Endothelial cell of umbilical vein (primary cell): ENCODE measurements at regions not wholly inside any gene's neighbourhood (a gene's known extent, or its start where the extent isn't known, plus 50 kb on each side); places are given as distances from the start of the nearest gene placed in this dataset.

Experiments
- BruUV-seq: library from RNA; stranded (reverse); fragments of 400-500 nt; replicated peaks from 2 replicates; lab custom pipeline; 2021; lab: Mats Ljungman, UMichigan
- CTCF ChIA-PET: fragments of 300-600, 350-600 bp; sonication (Branson Sonifier 250); formaldehyde crosslinking; loops from one replicate; lab custom pipeline; 2021; ENCODE audit warnings: antibody characterized with exemption, inconsistent platforms; lab: Charles Lee
- POLR2A ChIA-PET: fragments of 300-600, 350-600 bp; sonication (Branson Sonifier 250); formaldehyde crosslinking; loops from one replicate; lab custom pipeline; 2021; ENCODE audit warnings: antibody characterized with exemption, inconsistent platforms; lab: Charles Lee
- DNase-seq: peaks from one replicate; pipeline ENCODE4 v3.0.0-alpha.2; 2011; ENCODE audit warnings: low read depth, low spot score
- FAIRE-seq: peaks from 2 replicates; lab custom pipeline; 2011; peaks lifted over from hg19 to GRCh38; lab: Jason Lieb, UNC
- H2AFZ ChIP-seq: 2 replicates; pipeline ENCODE4 v1.6.0; 2012; ENCODE audit warnings: low read depth, low read length, control low read depth, inconsistent platforms
- H3K27ac ChIP-seq: 2 replicates; pipeline ENCODE4 v1.5.1; 2011; ENCODE audit warnings: low read depth, mild to moderate bottlenecking, control low read depth, low read length, moderate library complexity; ENCODE audit not compliant: insufficient read depth
- H3K27me3 ChIP-seq, 2 experiments: 2 replicates each; pipeline versions ENCODE4 v1.6.0 to v1.6.1; 2011; ENCODE audit warnings: low read length in 2 of 2, mixed read lengths in 1 of 2; ENCODE audit not compliant: control insufficient read depth in 2 of 2, insufficient read depth in 2 of 2
- H3K36me3 ChIP-seq, 2 experiments: 2 replicates in 1 of 2; 3 replicates in 1 of 2; pipeline ENCODE4 v1.5.1; 2011; ENCODE audit warnings: low read length in 2 of 2, mild to moderate bottlenecking in 1 of 2, moderate library complexity in 1 of 2; ENCODE audit not compliant: control insufficient read depth in 2 of 2, insufficient read depth in 2 of 2; ENCODE audit errors: extremely low read depth in 1 of 2
- H3K4me1 ChIP-seq: 3 replicates; pipeline ENCODE4 v1.5.1; 2011; ENCODE audit warnings: mild to moderate bottlenecking, low read length; ENCODE audit not compliant: control insufficient read depth, insufficient read depth; ENCODE audit errors: extremely low read depth
- H3K4me2 ChIP-seq: 2 replicates; pipeline ENCODE4 v1.6.1; 2011; ENCODE audit warnings: low read length, control low read depth, mixed read lengths; ENCODE audit not compliant: insufficient read depth
- H3K4me3 ChIP-seq, 3 experiments: fragments of 200-600 bp in 1 of 3; sonication (generic), shearing (Covaris generic) in 1 of 3; replicated peaks in 1 of 3; 2 replicates each; pipeline ENCODE4 v1.5.1; 2011 to 2016; ENCODE audit warnings: control low read depth in 3 of 3, low read length in 3 of 3, mild to moderate bottlenecking in 2 of 3, inconsistent platforms in 1 of 3, low read depth in 1 of 3, moderate library complexity in 1 of 3; ENCODE audit not compliant: insufficient read depth in 1 of 3
- H3K79me2 ChIP-seq: 2 replicates; pipeline ENCODE4 v1.6.0; 2012; ENCODE audit warnings: low read length, inconsistent platforms; ENCODE audit not compliant: control insufficient read depth, insufficient read depth
- H3K9ac ChIP-seq: replicated peaks from 2 replicates; pipeline ENCODE3; 2011; ENCODE audit warnings: low read length, control low read depth; ENCODE audit not compliant: insufficient read depth; ENCODE audit errors: extremely low read depth
- H3K9me1 ChIP-seq: replicated peaks from 3 replicates; pipeline ENCODE4 v1.6.0; 2011; ENCODE audit warnings: mild to moderate bottlenecking, low read length; ENCODE audit not compliant: control insufficient read depth, insufficient read depth; ENCODE audit errors: extremely low read depth
- H3K9me3 ChIP-seq: replicated peaks from 2 replicates; pipeline ENCODE4 v1.5.1; 2012; ENCODE audit warnings: low read length, inconsistent platforms; ENCODE audit not compliant: control insufficient read depth, insufficient read depth
- H4K20me1 ChIP-seq: replicated peaks from 2 replicates; pipeline ENCODE3; 2011; ENCODE audit warnings: mild to moderate bottlenecking, low read length; ENCODE audit not compliant: control insufficient read depth, insufficient read depth; ENCODE audit errors: extremely low read depth
- CTCF ChIP-seq, 2 donors: IDR thresholded peaks; 1 replicate in 1 of 2; 2 replicates in 1 of 2; pipeline ENCODE4 v1.5.1; 2011; ENCODE audit warnings: low read length in 2 of 2, mild to moderate bottlenecking in 2 of 2, moderate library complexity in 2 of 2, control low read depth in 1 of 2, inconsistent platforms in 1 of 2, low read depth in 1 of 2; ENCODE audit not compliant: insufficient read depth in 1 of 2; ENCODE audit errors: extremely low read depth in 1 of 2
- GATA2 ChIP-seq: IDR thresholded peaks from 2 replicates; pipeline ENCODE4 v1.7.0; 2011; ENCODE audit warnings: low read depth, mild to moderate bottlenecking, moderate library complexity, mixed read lengths, low read length; ENCODE audit not compliant: insufficient read length, insufficient read depth
- MAX ChIP-seq: IDR thresholded peaks from 2 replicates; pipeline ENCODE4 v1.6.1; 2011; ENCODE audit not compliant: insufficient read depth, insufficient read length
- MYC ChIP-seq: IDR thresholded peaks from one replicate; pipeline ENCODE4 v1.6.1; 2011; ENCODE audit warnings: mild to moderate bottlenecking, low read depth, low read length
- POLR2A ChIP-seq: IDR thresholded peaks from 2 replicates; pipeline ENCODE4 v1.6.1; 2012; ENCODE audit warnings: low read depth, mild to moderate bottlenecking, control low read depth, low read length
- POLR2AphosphoS5 ChIP-seq: IDR thresholded peaks from 2 replicates; pipeline ENCODE4 v1.6.1; 2012; ENCODE audit warnings: low read depth, mild to moderate bottlenecking, control low read depth, low read length, moderate library complexity; ENCODE audit not compliant: insufficient read depth
- dilution Hi-C: fragments of 300-500 bp; cut with MboI; formaldehyde crosslinking; loops from one replicate; pipeline ENCODE4 v1.15.0; 2019; ENCODE audit warnings: low sequenced_read_pairs; ENCODE audit not compliant: extremely low pct_ligation_motif_present
- intact Hi-C: fragments of 100-400 bp; cut with micrococcal nuclease; formaldehyde crosslinking; loops from one replicate; pipeline ENCODE4 v1.10.0; 2022

GRCh38 chr10:21317902-21318301 lies 207.6 kb downstream of the SKIDA1 start:
- Histone ChIP-seq H4K20me1 (no peaks in the 10 kb centered on the region), H3K9me3 (no peaks in the 10 kb centered on the region), H3K79me2 (no peaks in the 10 kb centered on the region), H3K4me3 (no peak overlapping the region), H3K27ac (no peak overlapping the region), H3K4me1 (peaks cover 24% of the 10 kb centered on the region), H3K9me1 (no peaks in the 10 kb centered on the region), H2AFZ (no peak overlapping the region), H3K4me2 (no peak overlapping the region), H3K36me3 (no peaks in the 10 kb centered on the region), H3K27me3 (no peaks in the 10 kb centered on the region), H3K9ac (no peak overlapping the region)
- no peak for DNase-seq
- ChIA-PET CTCF (interaction anchor here (1.9 kb wide), 1 partner anchor 178 kb away, joined by 4 read pairs; no protein-coding TSS in a partner anchor), POLR2A (no interaction called here)
- intact Hi-C loops (no loop called here), dilution Hi-C loops (no loop called here)
- no peak for FAIRE-seq
- BruUV-seq: no TSS peak
- TF ChIP-seq GATA2 (no peak), MAX (no peak), CTCF (IDR thresholded peaks at IDR 0.05; ENCODE audit: extremely low read depth in 1 of 2, insufficient read depth in 1 of 2, low read depth in 1 of 2, low read length in 2 of 2) (no peak), MYC (no peak), POLR2A (no peak)

GRCh38 chr10:21315645-21316220 lies 209.7 kb downstream of the SKIDA1 start:
- Histone ChIP-seq H3K27ac (peak overlapping the region; percentile 50), H3K4me3 (no peak overlapping the region), H3K9me3 (no peaks in the 10 kb centered on the region), H2AFZ (peak overlapping the region; percentile 75), H3K27me3 (no peaks in the 10 kb centered on the region), H3K9me1 (no peaks in the 10 kb centered on the region), H3K9ac (no peak overlapping the region), H3K79me2 (no peaks in the 10 kb centered on the region), H3K4me1 (peaks cover 24% of the 10 kb centered on the region), H3K4me2 (no peak overlapping the region), H4K20me1 (no peaks in the 10 kb centered on the region), H3K36me3 (no peaks in the 10 kb centered on the region)
- FAIRE-seq (no peak), DNase-seq (peak; percentile 90)
- ChIA-PET POLR2A (no interaction called here), CTCF (interaction anchor here (0.6 to 1.9 kb wide), 7 partner anchors 10 to 416 kb away, joined by 3 to 7 read pairs (median 3); no protein-coding TSS in a partner anchor)
- no TSS peak for BruUV-seq
- TF ChIP-seq POLR2AphosphoS5 (peak; percentile 36), POLR2A (peak; percentile 31), MYC (no peak), CTCF (IDR thresholded peaks at IDR 0.05; ENCODE audit: extremely low read depth in 1 of 2, insufficient read depth in 1 of 2, low read depth in 1 of 2, low read length in 2 of 2) (no peak)
- intact Hi-C loops (loop anchor here (1.0 to 2.0 kb wide), 2 partner anchors 15 to 49 kb away; no protein-coding TSS in a partner anchor), dilution Hi-C loops (no loop called here)
